Endothelial cell of umbilical vein (primary cell): ENCODE measurements at regions not wholly inside any gene's neighbourhood (a gene's known extent, or its start where the extent isn't known, plus 50 kb on each side); places are given as distances from the start of the nearest gene placed in this dataset.

Experiments
- BruUV-seq: library from RNA; stranded (reverse); fragments of 400-500 nt; replicated peaks from 2 replicates; lab custom pipeline; 2021; lab: Mats Ljungman, UMichigan
- CTCF ChIA-PET: fragments of 300-600, 350-600 bp; sonication (Branson Sonifier 250); formaldehyde crosslinking; loops from one replicate; lab custom pipeline; 2021; ENCODE audit warnings: antibody characterized with exemption, inconsistent platforms; lab: Charles Lee
- POLR2A ChIA-PET: fragments of 300-600, 350-600 bp; sonication (Branson Sonifier 250); formaldehyde crosslinking; loops from one replicate; lab custom pipeline; 2021; ENCODE audit warnings: antibody characterized with exemption, inconsistent platforms; lab: Charles Lee
- DNase-seq: peaks from one replicate; pipeline ENCODE4 v3.0.0-alpha.2; 2011; ENCODE audit warnings: low read depth, low spot score
- FAIRE-seq: peaks from 2 replicates; lab custom pipeline; 2011; peaks lifted over from hg19 to GRCh38; lab: Jason Lieb, UNC
- H2AFZ ChIP-seq: 2 replicates; pipeline ENCODE4 v1.6.0; 2012; ENCODE audit warnings: low read depth, low read length, control low read depth, inconsistent platforms
- H3K27ac ChIP-seq: 2 replicates; pipeline ENCODE4 v1.5.1; 2011; ENCODE audit warnings: low read depth, mild to moderate bottlenecking, control low read depth, low read length, moderate library complexity; ENCODE audit not compliant: insufficient read depth
- H3K27me3 ChIP-seq, 2 experiments: 2 replicates each; pipeline versions ENCODE4 v1.6.0 to v1.6.1; 2011; ENCODE audit warnings: low read length in 2 of 2, mixed read lengths in 1 of 2; ENCODE audit not compliant: control insufficient read depth in 2 of 2, insufficient read depth in 2 of 2
- H3K36me3 ChIP-seq, 2 experiments: 2 replicates in 1 of 2; 3 replicates in 1 of 2; pipeline ENCODE4 v1.5.1; 2011; ENCODE audit warnings: low read length in 2 of 2, mild to moderate bottlenecking in 1 of 2, moderate library complexity in 1 of 2; ENCODE audit not compliant: control insufficient read depth in 2 of 2, insufficient read depth in 2 of 2; ENCODE audit errors: extremely low read depth in 1 of 2
- H3K4me1 ChIP-seq: 3 replicates; pipeline ENCODE4 v1.5.1; 2011; ENCODE audit warnings: mild to moderate bottlenecking, low read length; ENCODE audit not compliant: control insufficient read depth, insufficient read depth; ENCODE audit errors: extremely low read depth
- H3K4me2 ChIP-seq: 2 replicates; pipeline ENCODE4 v1.6.1; 2011; ENCODE audit warnings: low read length, control low read depth, mixed read lengths; ENCODE audit not compliant: insufficient read depth
- H3K4me3 ChIP-seq, 3 experiments: fragments of 200-600 bp in 1 of 3; sonication (generic), shearing (Covaris generic) in 1 of 3; replicated peaks in 1 of 3; 2 replicates each; pipeline ENCODE4 v1.5.1; 2011 to 2016; ENCODE audit warnings: control low read depth in 3 of 3, low read length in 3 of 3, mild to moderate bottlenecking in 2 of 3, inconsistent platforms in 1 of 3, low read depth in 1 of 3, moderate library complexity in 1 of 3; ENCODE audit not compliant: insufficient read depth in 1 of 3
- H3K79me2 ChIP-seq: 2 replicates; pipeline ENCODE4 v1.6.0; 2012; ENCODE audit warnings: low read length, inconsistent platforms; ENCODE audit not compliant: control insufficient read depth, insufficient read depth
- H3K9ac ChIP-seq: replicated peaks from 2 replicates; pipeline ENCODE3; 2011; ENCODE audit warnings: low read length, control low read depth; ENCODE audit not compliant: insufficient read depth; ENCODE audit errors: extremely low read depth
- H3K9me1 ChIP-seq: replicated peaks from 3 replicates; pipeline ENCODE4 v1.6.0; 2011; ENCODE audit warnings: mild to moderate bottlenecking, low read length; ENCODE audit not compliant: control insufficient read depth, insufficient read depth; ENCODE audit errors: extremely low read depth
- H3K9me3 ChIP-seq: replicated peaks from 2 replicates; pipeline ENCODE4 v1.5.1; 2012; ENCODE audit warnings: low read length, inconsistent platforms; ENCODE audit not compliant: control insufficient read depth, insufficient read depth
- H4K20me1 ChIP-seq: replicated peaks from 2 replicates; pipeline ENCODE3; 2011; ENCODE audit warnings: mild to moderate bottlenecking, low read length; ENCODE audit not compliant: control insufficient read depth, insufficient read depth; ENCODE audit errors: extremely low read depth
- CTCF ChIP-seq, 2 donors: IDR thresholded peaks; 1 replicate in 1 of 2; 2 replicates in 1 of 2; pipeline ENCODE4 v1.5.1; 2011; ENCODE audit warnings: low read length in 2 of 2, mild to moderate bottlenecking in 2 of 2, moderate library complexity in 2 of 2, control low read depth in 1 of 2, inconsistent platforms in 1 of 2, low read depth in 1 of 2; ENCODE audit not compliant: insufficient read depth in 1 of 2; ENCODE audit errors: extremely low read depth in 1 of 2
- EZH2 ChIP-seq: IDR thresholded peaks from 2 replicates; pipeline ENCODE4 v1.6.1; 2012; ENCODE audit warnings: borderline replicate concordance, low read depth, mild to moderate bottlenecking, moderate library complexity, low read length, inconsistent platforms; ENCODE audit not compliant: severe bottlenecking
- FOS ChIP-seq: IDR thresholded peaks from 2 replicates; pipeline ENCODE4 v1.6.1; 2011; ENCODE audit warnings: mild to moderate bottlenecking, low read length, moderate library complexity, borderline replicate concordance; ENCODE audit not compliant: insufficient read depth
- GATA2 ChIP-seq: IDR thresholded peaks from 2 replicates; pipeline ENCODE4 v1.7.0; 2011; ENCODE audit warnings: low read depth, mild to moderate bottlenecking, moderate library complexity, mixed read lengths, low read length; ENCODE audit not compliant: insufficient read length, insufficient read depth
- JUN ChIP-seq: IDR thresholded peaks from 2 replicates; pipeline ENCODE4 v1.6.1; 2011; ENCODE audit warnings: borderline replicate concordance, low read depth; ENCODE audit not compliant: insufficient read length, insufficient read depth
- MAX ChIP-seq: IDR thresholded peaks from 2 replicates; pipeline ENCODE4 v1.6.1; 2011; ENCODE audit not compliant: insufficient read depth, insufficient read length
- MYC ChIP-seq: IDR thresholded peaks from one replicate; pipeline ENCODE4 v1.6.1; 2011; ENCODE audit warnings: mild to moderate bottlenecking, low read depth, low read length
- POLR2A ChIP-seq: IDR thresholded peaks from 2 replicates; pipeline ENCODE4 v1.6.1; 2012; ENCODE audit warnings: low read depth, mild to moderate bottlenecking, control low read depth, low read length
- POLR2AphosphoS5 ChIP-seq: IDR thresholded peaks from 2 replicates; pipeline ENCODE4 v1.6.1; 2012; ENCODE audit warnings: low read depth, mild to moderate bottlenecking, control low read depth, low read length, moderate library complexity; ENCODE audit not compliant: insufficient read depth
- dilution Hi-C: fragments of 300-500 bp; cut with MboI; formaldehyde crosslinking; loops from one replicate; pipeline ENCODE4 v1.15.0; 2019; ENCODE audit warnings: low sequenced_read_pairs; ENCODE audit not compliant: extremely low pct_ligation_motif_present
- intact Hi-C: fragments of 100-400 bp; cut with micrococcal nuclease; formaldehyde crosslinking; loops from one replicate; pipeline ENCODE4 v1.10.0; 2022

GRCh38 chr2:83742117-83742782 lies 716.8 kb downstream of the SUCLG1 start:
- no peak overlapping the region for H2AFZ ChIP-seq
- no peaks in the 10 kb centered on the region for H3K36me3 ChIP-seq
- no peaks in the 10 kb centered on the region for H3K79me2 ChIP-seq
- H4K20me1 ChIP-seq = no peaks in the 10 kb centered on the region
- H3K4me2 ChIP-seq = no peak overlapping the region
- no TSS peak for BruUV-seq
- no peak for FAIRE-seq
- H3K27me3 ChIP-seq = no peaks in the 10 kb centered on the region
- no peak overlapping the region for H3K4me3 ChIP-seq
- H3K4me1 ChIP-seq = no peaks in the 10 kb centered on the region
- no peaks in the 10 kb centered on the region for H3K9me3 ChIP-seq
- intact Hi-C loops = no loop called here
- DNase-seq = peak; percentile 10
- TF ChIP-seq MYC (no peak), CTCF (IDR thresholded peaks at IDR 0.05; ENCODE audit: extremely low read depth in 1 of 2, insufficient read depth in 1 of 2, low read depth in 1 of 2, low read length in 2 of 2) (no peak), EZH2 (no peak), GATA2 (no peak), MAX (no peak), POLR2AphosphoS5 (no peak), JUN (no peak), FOS (no peak), POLR2A (no peak)
- ChIA-PET CTCF (no interaction called here), POLR2A (no interaction called here)
- dilution Hi-C loops = no loop called here
- no peak overlapping the region for H3K9ac ChIP-seq
- no peaks in the 10 kb centered on the region for H3K9me1 ChIP-seq
- no peak overlapping the region for H3K27ac ChIP-seq
